Uterus (tissue), 3 donors: ENCODE measurements at regions not wholly inside any gene's neighbourhood (a gene's known extent, or its start where the extent isn't known, plus 50 kb on each side); places are given as distances from the start of the nearest gene placed in this dataset.
"Not testable (repeated sequence)": the region's sequence is repeated elsewhere in the genome, so short reads cannot be mapped to it uniquely, and the experiment has no call there.

ENCODE experiments used
- DNase-seq, 2 donors: peaks; one replicate each; pipeline ENCODE4 v3.0.0-alpha.2; 2019 to 2020
- H3K27ac ChIP-seq, 2 donors: fragments of 200-600 bp; sonication (generic); 1 replicate in 1 of 2; 2 replicates in 1 of 2; pipeline ENCODE4 v1.5.1; 2016 to 2018
- H3K27me3 ChIP-seq, 2 donors: fragments of 200-600 bp; sonication (generic); one replicate each; pipeline ENCODE4 v1.5.1; 2018 to 2019; ENCODE audit warnings: control low read depth in 1 of 2
- H3K36me3 ChIP-seq, 2 donors: fragments of 200-600 bp; sonication (generic); one replicate each; pipeline ENCODE4 v1.5.1; 2019; ENCODE audit warnings: control low read depth in 1 of 2
- H3K4me1 ChIP-seq, 2 donors: fragments of 200-600 bp; sonication (generic); one replicate each; pipeline ENCODE4 v1.5.1; 2018 to 2019; ENCODE audit warnings: control low read depth in 1 of 2
- H3K4me3 ChIP-seq, 2 donors: fragments of 200-600 bp; sonication (generic); 1 replicate in 1 of 2; 2 replicates in 1 of 2; pipeline ENCODE4 v1.5.1; 2018 to 2019; ENCODE audit warnings: mild to moderate bottlenecking in 1 of 2
- H3K9me3 ChIP-seq, 2 donors: fragments of 200-600 bp; sonication (generic); one replicate each; pipeline ENCODE4 v1.5.1; 2019; ENCODE audit warnings: control low read depth in 1 of 2
- CTCF ChIP-seq, 4 experiments: fragments of 200-600 bp in 2 of 4; fragments of 450-650 bp in 2 of 4; sonication (generic) in 2 of 4; IDR thresholded peaks; one replicate each; pipeline ENCODE4 v1.5.1; 2016 to 2019; ENCODE audit warnings: antibody characterized with exemption in 4 of 4, mild to moderate bottlenecking in 2 of 4, moderate library complexity in 1 of 4
- POLR2A ChIP-seq, 2 donors: fragments of 450-650 bp; IDR thresholded peaks; one replicate each; pipeline ENCODE4 v1.6.1; 2016; ENCODE audit warnings: antibody characterized with exemption in 2 of 2, mild to moderate bottlenecking in 1 of 2, moderate library complexity in 1 of 2
- intact Hi-C: fragments of 100-400 bp; cut with DNase I; formaldehyde crosslinking; loops from one replicate; pipeline ENCODE4 v1.15.1; 2023; ENCODE audit warnings: low total_unique reads
- donor health status: DM: yes; HTN: yes; CAD: no.

- Histone ChIP-seq H3K36me3 (no peaks in the 10 kb centered on the region), H3K27me3 (no peaks in the 10 kb centered on the region), H3K27ac (no peak overlapping the region), H3K4me3 (no peak overlapping the region), H3K9me3 (no peaks in the 10 kb centered on the region), H3K4me1 (no peaks in the 10 kb centered on the region)
- intact Hi-C loops: no loop called here
- TF ChIP-seq POLR2A (IDR thresholded peaks at IDR 0.05) (no peak), CTCF (IDR thresholded peaks at IDR 0.05) (no peak)
- DNase-seq: no peak
Measured at GRCh38 chr3:80351201-80351600, 583.4 kb upstream of the ROBO1 start.

- Histone ChIP-seq H3K27ac (no peak overlapping the region), H3K4me3 (no peak overlapping the region), H3K27me3 (no peaks in the 10 kb centered on the region), H3K36me3 (no peaks in the 10 kb centered on the region), H3K4me1 (no peaks in the 10 kb centered on the region), H3K9me3 (no peaks in the 10 kb centered on the region)
- no peak for DNase-seq
- intact Hi-C loops: no loop called here
- no peak for TF ChIP-seq CTCF (IDR thresholded peaks at IDR 0.05)
- TF ChIP-seq POLR2A (IDR thresholded peaks at IDR 0.05): no peak
Measured at GRCh38 chr3:80350771-80351170, 583.0 kb upstream of the ROBO1 start.

- Histone ChIP-seq H3K27me3 (no peaks in the 10 kb centered on the region), H3K4me1 (no peaks in the 10 kb centered on the region), H3K9me3 (no peaks in the 10 kb centered on the region), H3K4me3 (no peak overlapping the region), H3K36me3 (no peaks in the 10 kb centered on the region), H3K27ac (no peak overlapping the region)
- DNase-seq: no peak
- intact Hi-C loops: no loop called here
- TF ChIP-seq POLR2A (IDR thresholded peaks at IDR 0.05): no peak
Measured at GRCh38 chr3:80338366-80338765, 570.6 kb upstream of the ROBO1 start.

- Histone ChIP-seq H3K36me3 (no peaks in the 10 kb centered on the region), H3K9me3 (no peaks in the 10 kb centered on the region), H3K4me3 (no peak overlapping the region), H3K4me1 (no peaks in the 10 kb centered on the region), H3K27ac (no peak overlapping the region), H3K27me3 (no peaks in the 10 kb centered on the region)
- TF ChIP-seq CTCF (IDR thresholded peaks at IDR 0.05) (no peak), POLR2A (IDR thresholded peaks at IDR 0.05) (no peak)
- intact Hi-C loops: no loop called here
- DNase-seq: no peak
Measured at GRCh38 chr3:80334534-80334933, 566.7 kb upstream of the ROBO1 start.

GRCh38 chr3:80331494-80332170, 563.8 kb upstream of the ROBO1 start:
- Histone ChIP-seq H3K4me1 (no peaks in the 10 kb centered on the region), H3K4me3 (no peak overlapping the region), H3K27me3 (no peaks in the 10 kb centered on the region), H3K36me3 (no peaks in the 10 kb centered on the region), H3K9me3 (no peaks in the 10 kb centered on the region), H3K27ac (no peak overlapping the region)
- DNase-seq: no peak
- TF ChIP-seq CTCF (IDR thresholded peaks at IDR 0.05): no peak
- TF ChIP-seq POLR2A (IDR thresholded peaks at IDR 0.05): no peak
- intact Hi-C loops: no loop called here

- DNase-seq, intact Hi-C loops, H3K27me3 ChIP-seq, H3K27ac ChIP-seq, H3K4me3 ChIP-seq, H3K36me3 ChIP-seq, H3K9me3 ChIP-seq, H3K4me1 ChIP-seq: not testable (repeated sequence)
Measured at GRCh38 chr3:80314541-80314940, 546.7 kb upstream of the ROBO1 start.
